Esophagus (tissue), 2 donors: ENCODE measurements at regions not wholly inside any gene's neighbourhood (a gene's known extent, or its start where the extent isn't known, plus 50 kb on each side); places are given as distances from the start of the nearest gene placed in this dataset.
"Not testable (repeated sequence)": the region's sequence is repeated elsewhere in the genome, so short reads cannot be mapped to it uniquely, and the experiment has no call there.

Experiments
- H3K27ac ChIP-seq, 2 donors: one replicate each; pipeline ENCODE4 v1.5.1; 2013; ENCODE audit warnings: low read depth in 2 of 2, mild to moderate bottlenecking in 2 of 2, inconsistent platforms in 1 of 2, low read length in 1 of 2, moderate library complexity in 1 of 2
- H3K27me3 ChIP-seq, 2 donors: one replicate each; pipeline ENCODE4 v1.6.1; 2013; ENCODE audit warnings: low read length in 2 of 2, control low read depth in 1 of 2, mild to moderate bottlenecking in 1 of 2; ENCODE audit not compliant: insufficient read depth in 2 of 2, control insufficient read depth in 1 of 2
- H3K36me3 ChIP-seq, 2 donors: one replicate each; pipeline ENCODE4 v1.6.1; 2013; ENCODE audit warnings: low read length in 1 of 2; ENCODE audit not compliant: control insufficient read depth in 2 of 2, insufficient read depth in 2 of 2
- H3K4me1 ChIP-seq, 2 donors: one replicate each; pipeline ENCODE4 v1.6.1; 2013; ENCODE audit warnings: low read length in 1 of 2; ENCODE audit not compliant: control insufficient read depth in 2 of 2, insufficient read depth in 2 of 2
- H3K4me3 ChIP-seq, 2 donors: one replicate each; pipeline ENCODE4 v1.5.1; 2013; ENCODE audit warnings: low read length in 2 of 2, mild to moderate bottlenecking in 2 of 2, low read depth in 1 of 2, moderate library complexity in 1 of 2
- H3K9me3 ChIP-seq, 2 donors: one replicate each; pipeline ENCODE4 v1.6.1; 2013; ENCODE audit warnings: mild to moderate bottlenecking in 2 of 2, low read depth in 1 of 2, low read length in 1 of 2, moderate library complexity in 1 of 2; ENCODE audit not compliant: control insufficient read depth in 2 of 2, insufficient read depth in 1 of 2
- WGBS, 2 donors: extraction: QIAGEN DNeasy Blood & Tissue Kit; methylation state at CpG; one replicate each; pipeline ENCODE4 v1.1.7; 2013; 5-methylcytosine and 5-hydroxymethylcytosine counted together
- donor health status: healthy with polysubstance abuse.
- donor health status: Bipolar disorder and iron deficiency.

GRCh38 chr17:30731210-30732132 is 93.0 kb downstream of the CRLF3 start:
- H3K27me3 ChIP-seq, H3K36me3 ChIP-seq, H3K9me3 ChIP-seq, H3K4me1 ChIP-seq: not testable (repeated sequence)
- Histone ChIP-seq H3K4me3 (peak overlapping the region; percentile 90 to 91), H3K27ac (peak overlapping the region; percentile 82 to 95)
- WGBS, 2 donors: 0 to 1% methylated on average over 49 to 87 of the region's 87 CpGs

DNA sequence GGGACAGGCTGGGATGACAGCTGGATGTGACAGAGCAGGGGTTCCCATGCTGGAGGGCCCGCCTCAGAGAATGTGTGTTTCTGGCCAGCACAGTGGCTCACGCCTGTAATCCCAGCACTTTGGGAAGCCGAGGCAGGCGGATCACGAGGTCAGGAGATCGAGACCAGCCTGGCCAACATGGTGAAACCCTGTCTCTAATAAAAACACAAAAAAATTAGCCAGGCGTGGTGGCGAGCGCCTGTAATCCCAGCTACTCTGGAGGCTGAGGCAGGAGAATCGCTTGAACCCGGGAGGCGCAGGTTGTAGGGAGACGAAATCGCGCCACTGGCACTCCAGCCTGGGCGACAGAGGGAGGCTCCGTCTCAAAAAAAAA is 93.7 kb downstream of the CRLF3 start:
- H3K36me3 ChIP-seq, H3K27me3 ChIP-seq, H3K4me1 ChIP-seq, H3K9me3 ChIP-seq, H3K27ac ChIP-seq: not testable (repeated sequence)
- WGBS, 2 donors: 32 to 33% methylated on average over 17 of the region's 17 CpGs
- peak overlapping the region in 1 of 2 donors; percentile 47 for H3K4me3 ChIP-seq

GRCh38 chr17:30730171-30730836 is 94.2 kb downstream of the CRLF3 start:
- not testable (repeated sequence) for H3K27ac ChIP-seq, H3K9me3 ChIP-seq, H3K27me3 ChIP-seq, H3K4me3 ChIP-seq, H3K36me3 ChIP-seq, H3K4me1 ChIP-seq
- WGBS, 2 donors: 97% methylated on average over 8 of the region's 8 CpGs

- not testable (repeated sequence) for H3K4me3 ChIP-seq, H3K4me1 ChIP-seq, H3K27ac ChIP-seq, H3K36me3 ChIP-seq, H3K9me3 ChIP-seq, H3K27me3 ChIP-seq
- WGBS, 2 donors: 89 to 93% methylated on average over 14 of the region's 14 CpGs
These were observed 94.9 kb downstream of the CRLF3 start for GRCh38 chr17:30729471-30730170.

DNA sequence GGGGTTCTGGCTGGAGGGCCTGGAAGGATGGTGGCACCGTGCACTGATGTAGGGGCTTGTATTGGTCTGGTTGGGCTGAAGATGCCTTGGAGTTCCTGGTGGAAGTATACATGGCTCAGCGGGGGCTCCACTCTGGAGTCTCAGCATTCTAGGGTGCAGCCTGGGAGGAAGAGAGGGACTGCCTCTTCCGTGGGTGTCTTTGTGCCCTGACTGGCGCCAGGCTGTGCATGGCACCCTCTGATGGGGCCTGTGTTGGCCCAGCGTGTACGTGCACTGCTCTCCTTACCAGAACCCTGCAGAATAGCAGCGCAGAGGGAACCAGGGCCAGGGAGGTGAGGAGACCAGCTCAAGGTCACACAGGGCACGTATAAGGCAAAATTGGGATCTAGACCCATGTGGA is 97.0 kb downstream of the CRLF3 start:
- H3K9me3 ChIP-seq, H3K27me3 ChIP-seq: not testable (repeated sequence)
- 81 to 90% methylated on average over 8 of the region's 8 CpGs for WGBS, 2 donors

GRCh38 chr17:30726734-30727133 is 97.8 kb downstream of the CRLF3 start:
- 93% methylated on average over 12 of the region's 12 CpGs for WGBS, 2 donors

More for the DNA sequence above, 97.0 kb downstream of the CRLF3 start:
- not testable (repeated sequence) for H3K36me3 ChIP-seq, H3K4me3 ChIP-seq, H3K4me1 ChIP-seq, H3K27ac ChIP-seq

GRCh38 chr17:30726310-30726709 is 98.2 kb downstream of the CRLF3 start:
- H3K4me3 ChIP-seq, H3K4me1 ChIP-seq, H3K27me3 ChIP-seq, H3K27ac ChIP-seq, H3K9me3 ChIP-seq, H3K36me3 ChIP-seq: not testable (repeated sequence)
- WGBS, 2 donors: 96 to 98% methylated on average over 9 of the region's 9 CpGs

More at GRCh38 chr17:30726734-30727133, 97.8 kb downstream of the CRLF3 start:
- not testable (repeated sequence) for H3K9me3 ChIP-seq, H3K4me1 ChIP-seq, H3K27me3 ChIP-seq, H3K27ac ChIP-seq, H3K36me3 ChIP-seq, H3K4me3 ChIP-seq

- H3K9me3 ChIP-seq, H3K4me1 ChIP-seq, H3K27me3 ChIP-seq, H3K27ac ChIP-seq, H3K36me3 ChIP-seq, H3K4me3 ChIP-seq: not testable (repeated sequence)
- WGBS, 2 donors: 91 to 92% methylated on average over 11 of the region's 11 CpGs
These were observed 100.3 kb downstream of the CRLF3 start for GRCh38 chr17:30724034-30724650.

- not testable (repeated sequence) for H3K9me3 ChIP-seq, H3K27ac ChIP-seq, H3K36me3 ChIP-seq, H3K27me3 ChIP-seq, H3K4me3 ChIP-seq, H3K4me1 ChIP-seq
- WGBS, 2 donors: 87 to 91% methylated on average over 12 of the region's 12 CpGs
These were observed 102.2 kb downstream of the CRLF3 start for GRCh38 chr17:30722114-30722780.
